Activated naive CD4-positive, alpha-beta T cell treated with anti-CD3 and anti-CD28 coated beads for 36 hours (primary cell): ENCODE measurements at regions not wholly inside any gene's neighbourhood (a gene's known extent, or its start where the extent isn't known, plus 50 kb on each side); places are given as distances from the start of the nearest gene placed in this dataset.

Source experiments
- CTCF ChIA-PET: fragments of 350-600 bp; sonication (Branson Sonifier 250); formaldehyde crosslinking; loops from one replicate; lab custom pipeline; 2021; ENCODE audit warnings: antibody characterized with exemption; lab: Charles Lee
- DNase-seq: peaks from one replicate; pipeline ENCODE4 v3.0.0-alpha.2; 2020
- H3K27ac Mint-ChIP-seq: one replicate; pipeline ENCODE4 v1.8.0; 2021; ENCODE audit warnings: mild to moderate bottlenecking, mixed read lengths
- H3K27me3 Mint-ChIP-seq: one replicate; pipeline ENCODE4 v1.8.0; 2021; ENCODE audit warnings: low read depth, mixed read lengths
- H3K36me3 Mint-ChIP-seq: one replicate; pipeline ENCODE4 v1.8.0; 2021; ENCODE audit warnings: low read depth, mixed read lengths
- H3K4me1 Mint-ChIP-seq: one replicate; pipeline ENCODE4 v1.8.0; 2021; ENCODE audit warnings: low read depth, mixed read lengths
- H3K4me3 Mint-ChIP-seq: one replicate; pipeline ENCODE4 v1.8.0; 2021; ENCODE audit warnings: mild to moderate bottlenecking, moderate library complexity, mixed read lengths
- H3K9me3 Mint-ChIP-seq: one replicate; pipeline ENCODE4 v1.8.0; 2021; ENCODE audit warnings: mixed read lengths
- intact Hi-C: fragments of 100-400 bp; cut with micrococcal nuclease; formaldehyde crosslinking; loops from one replicate; pipeline ENCODE4 v1.15.1; 2023

DNA sequence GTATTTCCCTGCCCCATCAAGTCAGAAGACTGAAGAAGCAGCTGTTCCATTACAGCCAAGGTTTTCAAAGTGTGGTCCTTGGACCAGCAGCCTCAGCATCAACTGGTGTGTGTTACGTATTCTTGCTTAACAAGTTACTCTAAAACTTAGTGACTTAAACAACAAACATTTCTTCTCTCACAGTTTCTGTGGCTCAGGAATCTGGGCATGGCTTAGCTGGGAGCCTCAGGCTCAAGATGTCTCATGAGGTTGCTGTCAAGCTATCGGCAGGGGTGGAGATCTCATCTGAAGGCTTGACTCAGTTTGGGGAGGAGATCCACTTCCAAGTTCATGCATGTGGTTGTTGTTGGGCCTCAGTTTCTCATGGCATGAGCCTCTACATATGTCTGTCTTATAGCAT lies 174.5 kb downstream of the KTN1 start:
- H3K4me1 Mint-ChIP-seq: no peaks in the 10 kb centered on the region
- intact Hi-C loops: no loop called here

DNA sequence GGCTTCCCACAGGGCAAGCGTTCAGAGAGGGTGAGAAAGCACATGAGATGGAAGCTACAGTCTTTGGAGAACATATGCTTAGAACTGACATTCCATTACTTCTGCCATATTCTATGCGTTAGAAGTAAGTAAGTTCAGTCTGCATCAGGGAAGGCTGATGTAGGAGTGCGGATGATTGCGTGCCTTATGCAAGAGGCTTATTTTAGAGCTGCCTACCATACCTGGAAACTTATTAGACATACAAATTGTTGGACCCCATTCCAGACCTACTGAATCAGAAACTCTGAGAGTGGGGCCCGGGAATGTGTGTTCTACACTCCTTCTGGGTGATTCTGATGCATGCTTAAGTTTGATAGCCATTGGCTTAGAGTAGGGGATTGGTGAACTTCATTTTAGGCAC lies 174.9 kb downstream of the KTN1 start:
- no peaks in the 10 kb centered on the region for H3K4me1 Mint-ChIP-seq
- intact Hi-C loops: no loop called here

More for the DNA sequence above, 174.5 kb downstream of the KTN1 start:
- H3K4me3 Mint-ChIP-seq: no peak overlapping the region
- CTCF ChIA-PET: interaction anchor here (0.6 kb wide), 1 partner anchor 536 kb away, joined by 4 read pairs; no protein-coding TSS in a partner anchor
- no peaks in the 10 kb centered on the region for H3K36me3 Mint-ChIP-seq
- no peaks in the 10 kb centered on the region for H3K27me3 Mint-ChIP-seq
- DNase-seq: no peak
- H3K9me3 Mint-ChIP-seq: no peaks in the 10 kb centered on the region
- H3K27ac Mint-ChIP-seq: no peak overlapping the region

DNA sequence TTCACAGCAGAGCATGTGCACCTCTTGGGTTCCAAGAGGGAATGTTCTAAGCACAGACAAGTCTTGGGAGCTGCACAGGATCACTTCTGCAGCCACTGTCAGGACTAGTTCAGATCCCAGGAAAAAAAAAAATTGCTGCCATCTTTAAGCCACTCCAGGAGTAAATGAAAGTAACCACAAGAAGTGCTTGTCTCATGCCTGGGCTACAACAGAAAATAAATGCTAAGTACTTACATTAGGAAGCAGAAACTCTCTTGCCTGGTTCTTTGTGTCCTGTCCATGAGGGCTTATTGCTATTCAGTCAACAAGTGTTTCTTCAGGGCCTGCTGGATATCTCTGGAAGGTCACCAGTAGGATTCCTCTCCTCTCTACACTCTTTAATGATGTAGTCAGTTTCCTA lies 176.1 kb downstream of the KTN1 start:
- H3K27ac Mint-ChIP-seq: no peak overlapping the region
- intact Hi-C loops: no loop called here
- no peak overlapping the region for H3K4me3 Mint-ChIP-seq
- no peaks in the 10 kb centered on the region for H3K36me3 Mint-ChIP-seq
- CTCF ChIA-PET: interaction anchor here (0.6 kb wide), 1 partner anchor 466 kb away, joined by 7 read pairs; no protein-coding TSS in a partner anchor
- H3K9me3 Mint-ChIP-seq: no peaks in the 10 kb centered on the region
- H3K27me3 Mint-ChIP-seq: no peaks in the 10 kb centered on the region
- H3K4me1 Mint-ChIP-seq: no peaks in the 10 kb centered on the region
- DNase-seq: no peak

More for the DNA sequence above, 174.9 kb downstream of the KTN1 start:
- Mint-ChIP-seq H3K4me3 (no peak overlapping the region), H3K27ac (no peak overlapping the region), H3K9me3 (no peaks in the 10 kb centered on the region), H3K27me3 (no peaks in the 10 kb centered on the region), H3K36me3 (no peaks in the 10 kb centered on the region)
- CTCF ChIA-PET: interaction anchor here (0.6 kb wide), 1 partner anchor 536 kb away, joined by 4 read pairs; no protein-coding TSS in a partner anchor
- DNase-seq: no peak

GRCh38 chr14:55756557-55756956 lies 176.6 kb downstream of the KTN1 start:
- no peaks in the 10 kb centered on the region for H3K4me1 Mint-ChIP-seq
- no peak for DNase-seq
- no peaks in the 10 kb centered on the region for H3K27me3 Mint-ChIP-seq
- H3K4me3 Mint-ChIP-seq: no peak overlapping the region
- no peaks in the 10 kb centered on the region for H3K36me3 Mint-ChIP-seq
- intact Hi-C loops: no loop called here
- no peak overlapping the region for H3K27ac Mint-ChIP-seq
- no peaks in the 10 kb centered on the region for H3K9me3 Mint-ChIP-seq
- CTCF ChIA-PET: no interaction called here

DNA sequence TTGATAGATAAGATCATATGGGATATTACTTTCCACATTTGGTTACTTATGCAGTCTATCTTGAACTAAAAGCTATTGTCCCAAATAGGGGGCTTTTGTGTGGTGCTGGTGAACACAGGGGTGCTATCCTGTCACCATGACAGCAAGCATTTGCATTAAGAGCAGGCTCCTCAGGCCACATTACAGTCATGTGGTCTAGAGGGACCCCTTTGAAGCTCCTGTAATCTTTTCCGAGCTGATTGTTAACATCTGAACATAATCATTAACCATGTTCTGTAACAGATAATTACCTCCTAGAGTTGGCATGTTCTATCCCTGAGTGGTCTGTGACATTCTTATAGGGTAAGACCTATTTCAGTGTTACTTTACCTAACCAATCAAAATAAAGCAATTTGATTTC lies 178.8 kb downstream of the KTN1 start:
- Mint-ChIP-seq H3K27me3 (no peaks in the 10 kb centered on the region), H3K36me3 (no peaks in the 10 kb centered on the region), H3K27ac (no peak overlapping the region), H3K4me3 (no peak overlapping the region), H3K9me3 (no peaks in the 10 kb centered on the region), H3K4me1 (peaks cover 11% of the 10 kb centered on the region)
- CTCF ChIA-PET: no interaction called here
- intact Hi-C loops: no loop called here
- no peak for DNase-seq

DNA sequence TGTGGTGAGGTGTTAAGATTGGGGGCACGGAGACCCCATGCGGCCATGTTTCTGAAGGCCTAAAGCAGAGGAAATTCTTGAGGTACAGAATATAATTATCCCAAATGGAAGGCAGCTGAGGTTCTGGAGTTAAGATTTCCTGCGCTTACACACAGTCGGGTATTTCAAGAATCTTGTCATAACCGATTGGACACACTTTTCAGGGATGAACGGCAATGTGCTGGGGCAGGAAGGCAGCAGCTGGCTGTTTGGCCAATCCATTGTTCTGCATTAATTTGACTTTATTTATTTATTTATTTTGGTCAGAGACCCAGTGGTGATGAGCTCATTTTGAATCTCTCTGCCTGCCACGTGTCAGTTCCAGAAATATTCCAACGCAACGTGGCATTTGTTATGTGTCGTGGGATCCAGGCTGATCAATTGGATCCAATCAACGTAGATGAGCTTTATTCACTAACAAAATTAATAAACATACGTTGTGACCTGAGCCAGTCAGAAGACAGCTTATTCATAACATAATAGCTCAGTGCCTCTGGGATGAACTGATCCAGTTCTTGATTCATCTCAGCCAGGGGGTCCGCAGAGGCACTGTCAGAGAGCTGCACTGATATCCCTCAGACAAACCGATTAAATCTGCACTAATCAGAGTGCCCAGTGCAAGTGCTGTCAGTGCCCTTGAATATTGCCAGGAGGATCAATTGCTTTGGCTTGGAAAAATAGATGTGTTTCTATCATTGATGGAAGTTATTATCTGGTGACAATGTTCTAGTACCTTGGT lies 181.0 kb downstream of the KTN1 start:
- DNase-seq: no peak
- CTCF ChIA-PET: interaction anchor here (1.0 kb wide), 1 partner anchor 9 kb away, joined by 3 read pairs; no protein-coding TSS in a partner anchor
- no peaks in the 10 kb centered on the region for H3K27me3 Mint-ChIP-seq
- H3K36me3 Mint-ChIP-seq: no peaks in the 10 kb centered on the region
- peaks cover 11% of the 10 kb centered on the region for H3K4me1 Mint-ChIP-seq
- no peak overlapping the region for H3K27ac Mint-ChIP-seq
- H3K4me3 Mint-ChIP-seq: no peak overlapping the region
- no peaks in the 10 kb centered on the region for H3K9me3 Mint-ChIP-seq
- intact Hi-C loops: no loop called here

- CTCF ChIA-PET: no interaction called here
- intact Hi-C loops: loop anchor here (1.0 kb wide), 1 partner anchor 46 kb away; no protein-coding TSS in a partner anchor
- H3K9me3 Mint-ChIP-seq: no peaks in the 10 kb centered on the region
- no peaks in the 10 kb centered on the region for H3K36me3 Mint-ChIP-seq
- H3K27me3 Mint-ChIP-seq: no peaks in the 10 kb centered on the region
- H3K27ac Mint-ChIP-seq: no peak overlapping the region
- no peak for DNase-seq
- peaks cover 11% of the 10 kb centered on the region for H3K4me1 Mint-ChIP-seq
- H3K4me3 Mint-ChIP-seq: no peak overlapping the region
Measured at GRCh38 chr14:55761651-55762050, 181.6 kb downstream of the KTN1 start.

DNA sequence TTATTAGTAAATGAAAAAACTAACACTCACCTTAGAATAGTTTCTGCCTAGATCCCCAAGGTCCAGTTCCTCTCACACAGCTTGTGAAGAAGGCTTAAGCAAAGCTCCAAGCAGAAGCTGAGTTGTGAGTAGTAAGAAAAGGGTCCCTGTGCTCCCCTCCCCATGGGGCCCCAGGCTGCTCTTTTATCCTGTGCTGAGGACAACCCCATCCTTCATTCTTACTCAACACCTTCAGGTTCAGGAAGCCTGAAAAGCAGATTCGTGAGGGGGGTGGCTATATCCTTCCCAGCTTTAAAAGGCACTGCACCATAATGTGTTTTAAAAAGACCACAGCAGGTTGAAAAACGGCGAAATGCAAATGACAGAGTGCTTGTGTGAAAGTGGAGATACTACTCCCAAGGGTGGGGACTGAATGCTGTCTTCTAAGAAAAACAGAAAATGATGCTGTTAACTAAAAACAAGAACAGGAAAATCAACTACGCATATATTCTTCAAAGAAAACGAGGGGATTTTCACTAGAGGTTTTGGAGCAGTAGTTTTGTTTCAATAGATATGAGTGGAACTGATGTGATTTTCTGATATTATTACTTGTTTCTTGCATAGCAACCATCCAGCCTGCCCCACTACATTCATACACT lies 182.7 kb downstream of the KTN1 start:
- H3K27ac Mint-ChIP-seq: peak overlapping the region; percentile 1
- no peak overlapping the region for H3K4me3 Mint-ChIP-seq
- H3K4me1 Mint-ChIP-seq: peaks cover 11% of the 10 kb centered on the region
- H3K36me3 Mint-ChIP-seq: no peaks in the 10 kb centered on the region
- no peaks in the 10 kb centered on the region for H3K27me3 Mint-ChIP-seq
- no peaks in the 10 kb centered on the region for H3K9me3 Mint-ChIP-seq
- DNase-seq: peak; percentile 46
- intact Hi-C loops: loop anchor here (1.0 kb wide), 1 partner anchor 45 kb away; no protein-coding TSS in a partner anchor
- CTCF ChIA-PET: no interaction called here

GRCh38 chr14:55764784-55765183 lies 184.8 kb downstream of the KTN1 start:
- CTCF ChIA-PET: no interaction called here
- Mint-ChIP-seq H3K4me3 (no peak overlapping the region), H3K27ac (no peak overlapping the region), H3K27me3 (peaks cover 3% of the 10 kb centered on the region), H3K36me3 (no peaks in the 10 kb centered on the region), H3K9me3 (peaks cover 5% of the 10 kb centered on the region), H3K4me1 (peaks cover 11% of the 10 kb centered on the region)
- no peak for DNase-seq
- intact Hi-C loops: no loop called here

- Mint-ChIP-seq H3K36me3 (no peaks in the 10 kb centered on the region), H3K4me3 (no peak overlapping the region), H3K4me1 (peaks cover 11% of the 10 kb centered on the region), H3K27ac (no peak overlapping the region), H3K27me3 (peaks cover 3% of the 10 kb centered on the region), H3K9me3 (peaks cover 5% of the 10 kb centered on the region)
- DNase-seq: no peak
- intact Hi-C loops: no loop called here
- CTCF ChIA-PET: no interaction called here
Measured at GRCh38 chr14:55766071-55766470, 186.1 kb downstream of the KTN1 start.

GRCh38 chr14:55767286-55767685 lies 187.3 kb downstream of the KTN1 start:
- no peak overlapping the region for H3K27ac Mint-ChIP-seq
- H3K27me3 Mint-ChIP-seq: peaks cover 3% of the 10 kb centered on the region

DNA sequence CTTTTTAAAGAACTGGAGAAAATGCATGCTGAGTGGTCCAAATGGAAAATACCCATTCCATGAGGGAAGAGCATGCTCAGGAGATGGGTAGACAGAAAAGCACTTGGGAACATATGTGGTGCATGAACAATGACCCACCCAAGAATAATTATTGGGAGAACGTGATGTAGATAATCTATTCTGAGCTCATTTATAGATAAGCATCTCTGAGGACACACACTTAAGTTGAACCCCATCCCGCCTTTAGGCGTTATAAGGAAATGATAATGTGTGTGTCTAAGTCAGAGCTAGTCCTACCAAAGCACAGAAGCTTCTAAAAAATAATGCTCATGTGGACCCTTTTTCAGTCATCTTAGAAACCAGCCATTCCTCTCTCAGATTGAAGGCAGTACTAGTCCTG lies 189.9 kb downstream of the KTN1 start:
- Mint-ChIP-seq H3K4me1 (no peaks in the 10 kb centered on the region), H3K4me3 (no peak overlapping the region)
- CTCF ChIA-PET: interaction anchor here (1.2 kb wide), 2 partner anchors 9 to 38 kb away, joined by 3 read pairs; no protein-coding TSS in a partner anchor

More at GRCh38 chr14:55767286-55767685, 187.3 kb downstream of the KTN1 start:
- DNase-seq: no peak
- H3K4me1 Mint-ChIP-seq: peaks cover 5% of the 10 kb centered on the region
- intact Hi-C loops: no loop called here
- CTCF ChIA-PET: no interaction called here
- H3K9me3 Mint-ChIP-seq: peaks cover 5% of the 10 kb centered on the region
- H3K36me3 Mint-ChIP-seq: no peaks in the 10 kb centered on the region
- no peak overlapping the region for H3K4me3 Mint-ChIP-seq

More for the DNA sequence above, 189.9 kb downstream of the KTN1 start:
- no peaks in the 10 kb centered on the region for H3K36me3 Mint-ChIP-seq
- H3K27me3 Mint-ChIP-seq: peaks cover 3% of the 10 kb centered on the region
- intact Hi-C loops: no loop called here
- DNase-seq: no peak
- H3K9me3 Mint-ChIP-seq: peaks cover 5% of the 10 kb centered on the region
- H3K27ac Mint-ChIP-seq: no peak overlapping the region
